ENCODE measurements at regions not wholly inside any gene's neighbourhood (a gene's known extent, or its start where the extent isn't known, plus 50 kb on each side); places are given as distances from the start of the nearest gene placed in this dataset.

- no peak for TF ChIP-seq FOXK2 (IDR thresholded peaks at IDR 0.05)
- no peak for TF ChIP-seq ARNTL (CRISPR knock-in tag; IDR thresholded peaks at IDR 0.05)
- no peak for TF ChIP-seq E2F1 (CRISPR knock-in tag; IDR thresholded peaks at IDR 0.05)
- TF ChIP-seq MYC (CRISPR knock-in tag; IDR thresholded peaks at IDR 0.05; ENCODE audit: borderline replicate concordance): no peak
- TF ChIP-seq ZNF607 (CRISPR knock-in tag; IDR thresholded peaks at IDR 0.05; ENCODE audit: borderline replicate concordance): no peak
- no peak for TF ChIP-seq GTF2F1 (IDR thresholded peaks at IDR 0.05; ENCODE audit: low read length)
- no peak for TF ChIP-seq POLR2AphosphoS2 (IDR thresholded peaks at IDR 0.05; ENCODE audit: low read depth, low read length)
- no peak for TF ChIP-seq MAFK (conservative IDR thresholded peaks at IDR 0.05 in 1 of 2, IDR thresholded peaks at IDR 0.05 in 1 of 2; ENCODE audit: low read length in 2 of 2)
- TF ChIP-seq NFKB2 (CRISPR knock-in tag; IDR thresholded peaks at IDR 0.05; ENCODE audit: borderline replicate concordance): no peak
- no peak for TF ChIP-seq FOSL2 (CRISPR knock-in tag; IDR thresholded peaks at IDR 0.05)
- no peak for TF ChIP-seq FOXA1 (IDR thresholded peaks at IDR 0.05)
- no peak for TF ChIP-seq FOXA1 (CRISPR knock-in tag; IDR thresholded peaks at IDR 0.05)
- no peak for TF ChIP-seq REST (IDR thresholded peaks at IDR 0.05; ENCODE audit: borderline replicate concordance in 1 of 2, low read depth in 1 of 2, low read length in 2 of 2)
- TF ChIP-seq SMARCC2 (IDR thresholded peaks at IDR 0.05): no peak
These were observed 205.5 kb downstream of the MMUT start for GRCh38 chr6:49257549-49257948.
